Chondrocyte (in vitro differentiated cells): ENCODE measurements at regions not wholly inside any gene's neighbourhood (a gene's known extent, or its start where the extent isn't known, plus 50 kb on each side); places are given as distances from the start of the nearest gene placed in this dataset.

Experiments used
- DNase-seq: peaks from one replicate; pipeline ENCODE4 v3.0.0; 2021; ENCODE audit warnings: mixed read lengths, low spot score
- H3K27ac Mint-ChIP-seq: one replicate; pipeline ENCODE4 v1.8.0; 2021; ENCODE audit warnings: mild to moderate bottlenecking, moderate library complexity, mixed read lengths; ENCODE audit not compliant: unreplicated experiment
- H3K27me3 Mint-ChIP-seq: 2 replicates; pipeline ENCODE4 v1.8.0; 2021; ENCODE audit warnings: low read depth, mixed read lengths
- H3K36me3 Mint-ChIP-seq: 2 replicates; pipeline ENCODE4 v1.8.0; 2021; ENCODE audit warnings: low read depth, mixed read lengths
- H3K4me1 Mint-ChIP-seq: 2 replicates; pipeline ENCODE4 v1.8.0; 2021; ENCODE audit warnings: low read depth, mild to moderate bottlenecking, mixed read lengths
- H3K4me3 Mint-ChIP-seq: one replicate; pipeline ENCODE4 v1.8.0; 2021; ENCODE audit warnings: mild to moderate bottlenecking, moderate library complexity, mixed read lengths; ENCODE audit not compliant: unreplicated experiment
- H3K9me3 Mint-ChIP-seq: 2 replicates; pipeline ENCODE4 v1.8.0; 2021; ENCODE audit warnings: low read depth, mixed read lengths
- TF ChIP-seq, protein P1 (sequence below): fragments of 200-600 bp; sonication (generic); IDR thresholded peaks from 2 replicates; pipeline ENCODE4 v1.5.0; 2021; ENCODE audit warnings: antibody characterized with exemption, mild to moderate bottlenecking, moderate library complexity

DNA sequence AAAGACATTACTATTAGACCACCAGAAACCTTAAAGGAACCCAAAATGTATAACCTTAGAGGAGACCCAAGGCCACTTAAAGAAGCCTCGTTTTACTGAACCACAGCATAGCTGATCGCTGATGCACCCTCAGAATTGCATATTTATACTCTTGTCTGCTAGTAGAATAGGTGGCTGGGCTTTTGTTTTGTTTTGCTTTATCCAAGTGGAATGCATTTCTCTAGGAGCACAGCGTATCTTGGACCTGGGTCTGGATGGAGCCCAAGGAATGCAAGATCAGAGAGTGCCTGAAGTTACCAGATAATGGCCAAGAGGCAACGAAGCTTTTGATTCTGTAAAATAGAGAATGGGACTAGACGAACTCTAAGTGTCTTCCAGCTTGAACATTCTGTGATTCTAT is 129.2 kb upstream of the COL8A1 start:
- H3K36me3 Mint-ChIP-seq, result peaks cover 12% of the 10 kb centered on the region
- H3K9me3 Mint-ChIP-seq, result no peaks in the 10 kb centered on the region
- H3K27ac Mint-ChIP-seq, result peak overlapping the region; percentile 97
- TF ChIP-seq, protein P1, sequence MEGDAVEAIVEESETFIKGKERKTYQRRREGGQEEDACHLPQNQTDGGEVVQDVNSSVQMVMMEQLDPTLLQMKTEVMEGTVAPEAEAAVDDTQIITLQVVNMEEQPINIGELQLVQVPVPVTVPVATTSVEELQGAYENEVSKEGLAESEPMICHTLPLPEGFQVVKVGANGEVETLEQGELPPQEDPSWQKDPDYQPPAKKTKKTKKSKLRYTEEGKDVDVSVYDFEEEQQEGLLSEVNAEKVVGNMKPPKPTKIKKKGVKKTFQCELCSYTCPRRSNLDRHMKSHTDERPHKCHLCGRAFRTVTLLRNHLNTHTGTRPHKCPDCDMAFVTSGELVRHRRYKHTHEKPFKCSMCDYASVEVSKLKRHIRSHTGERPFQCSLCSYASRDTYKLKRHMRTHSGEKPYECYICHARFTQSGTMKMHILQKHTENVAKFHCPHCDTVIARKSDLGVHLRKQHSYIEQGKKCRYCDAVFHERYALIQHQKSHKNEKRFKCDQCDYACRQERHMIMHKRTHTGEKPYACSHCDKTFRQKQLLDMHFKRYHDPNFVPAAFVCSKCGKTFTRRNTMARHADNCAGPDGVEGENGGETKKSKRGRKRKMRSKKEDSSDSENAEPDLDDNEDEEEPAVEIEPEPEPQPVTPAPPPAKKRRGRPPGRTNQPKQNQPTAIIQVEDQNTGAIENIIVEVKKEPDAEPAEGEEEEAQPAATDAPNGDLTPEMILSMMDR, result no peak
- peaks cover 87% of the 10 kb centered on the region for H3K4me1 Mint-ChIP-seq
- peak overlapping the region; percentile 20 for H3K4me3 Mint-ChIP-seq
- no peaks in the 10 kb centered on the region for H3K27me3 Mint-ChIP-seq
- DNase-seq, result no peak

DNA sequence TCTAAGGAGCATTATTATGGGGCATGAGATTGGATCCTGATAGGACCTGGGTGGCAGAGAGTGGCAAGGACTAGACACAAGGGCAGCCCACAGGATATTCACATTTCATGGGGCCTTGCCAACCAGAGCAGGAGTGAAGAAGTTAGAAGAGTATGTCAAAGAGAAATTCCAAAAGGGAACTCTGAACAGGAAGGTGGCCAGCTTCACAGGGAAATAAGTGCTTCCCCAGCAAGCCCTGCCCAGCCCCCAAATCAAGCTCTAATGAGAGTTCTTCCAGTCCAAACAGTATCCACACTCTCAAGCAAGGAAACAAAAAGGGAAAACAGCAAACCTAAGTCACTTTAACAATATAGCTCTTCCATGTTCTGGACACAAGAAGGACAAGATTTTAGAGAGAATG is 130.2 kb upstream of the COL8A1 start:
- H3K4me1 Mint-ChIP-seq, result peaks cover 89% of the 10 kb centered on the region
- H3K36me3 Mint-ChIP-seq, result peaks cover 12% of the 10 kb centered on the region
- H3K4me3 Mint-ChIP-seq, result no peak overlapping the region
- TF ChIP-seq, protein P1, result no peak
- no peaks in the 10 kb centered on the region for H3K27me3 Mint-ChIP-seq
- H3K27ac Mint-ChIP-seq, result peak overlapping the region; percentile 97
- no peaks in the 10 kb centered on the region for H3K9me3 Mint-ChIP-seq
- no peak for DNase-seq

DNA sequence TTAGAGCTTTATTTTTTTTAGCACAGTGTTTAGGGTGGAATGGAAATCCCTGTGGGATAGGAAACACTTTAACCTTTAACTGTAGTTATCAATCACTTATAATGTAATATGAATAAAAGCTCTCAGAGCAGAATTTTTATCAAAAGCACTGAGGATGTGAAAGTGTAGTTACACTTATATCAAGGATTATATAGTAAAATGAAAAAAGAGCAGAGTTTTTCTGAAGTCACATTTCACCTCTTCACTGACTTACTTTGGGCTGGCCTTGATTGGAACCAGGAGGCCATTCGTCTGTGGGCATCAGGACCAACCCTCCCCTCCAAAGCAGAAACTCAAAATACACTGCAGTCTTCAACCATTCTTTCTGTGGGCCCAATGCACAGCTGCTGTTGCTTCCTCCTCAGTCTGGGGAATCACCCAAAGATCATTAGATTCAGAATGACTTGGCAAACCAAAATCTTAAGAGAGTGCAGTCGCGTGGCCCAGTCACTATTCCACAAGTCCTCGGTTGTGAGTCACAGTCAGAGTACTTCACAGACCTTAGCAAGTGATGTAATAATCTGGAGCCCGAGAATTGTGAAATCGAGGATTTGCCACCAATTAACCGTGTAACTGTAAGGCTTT is 132.6 kb upstream of the COL8A1 start:
- no peaks in the 10 kb centered on the region for H3K9me3 Mint-ChIP-seq
- no peaks in the 10 kb centered on the region for H3K27me3 Mint-ChIP-seq
- peaks cover 90% of the 10 kb centered on the region for H3K4me1 Mint-ChIP-seq
- TF ChIP-seq, protein P1, result no peak
- H3K27ac Mint-ChIP-seq, result peak overlapping the region; percentile 91
- H3K4me3 Mint-ChIP-seq, result peak overlapping the region; percentile 29
- DNase-seq, result no peak
- H3K36me3 Mint-ChIP-seq, result peaks cover 6% of the 10 kb centered on the region

DNA sequence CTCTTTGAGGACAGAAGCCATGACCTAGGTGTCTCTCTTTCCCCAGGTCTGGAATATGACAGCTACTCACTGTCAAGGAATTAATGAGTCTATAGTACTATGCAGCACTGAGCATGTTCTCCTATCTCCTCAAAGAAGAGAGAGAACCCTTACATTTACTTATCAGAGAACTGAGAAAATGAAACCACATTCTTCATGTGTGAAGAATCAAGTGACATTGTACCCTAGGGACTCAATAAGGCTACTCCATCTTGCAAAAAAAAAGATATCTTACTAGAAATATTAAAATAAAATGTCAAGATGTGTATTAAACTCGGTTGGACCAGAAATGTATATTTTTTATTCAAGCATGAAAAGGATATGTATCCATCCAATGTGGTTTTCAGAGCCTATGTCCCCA is 133.2 kb upstream of the COL8A1 start:
- peaks cover 90% of the 10 kb centered on the region for H3K4me1 Mint-ChIP-seq
- no peak overlapping the region for H3K4me3 Mint-ChIP-seq
- TF ChIP-seq, protein P1, result no peak
- H3K27ac Mint-ChIP-seq, result peak overlapping the region; percentile 91
- H3K9me3 Mint-ChIP-seq, result no peaks in the 10 kb centered on the region
- no peaks in the 10 kb centered on the region for H3K27me3 Mint-ChIP-seq
- no peak for DNase-seq
- H3K36me3 Mint-ChIP-seq, result peaks cover 6% of the 10 kb centered on the region

DNA sequence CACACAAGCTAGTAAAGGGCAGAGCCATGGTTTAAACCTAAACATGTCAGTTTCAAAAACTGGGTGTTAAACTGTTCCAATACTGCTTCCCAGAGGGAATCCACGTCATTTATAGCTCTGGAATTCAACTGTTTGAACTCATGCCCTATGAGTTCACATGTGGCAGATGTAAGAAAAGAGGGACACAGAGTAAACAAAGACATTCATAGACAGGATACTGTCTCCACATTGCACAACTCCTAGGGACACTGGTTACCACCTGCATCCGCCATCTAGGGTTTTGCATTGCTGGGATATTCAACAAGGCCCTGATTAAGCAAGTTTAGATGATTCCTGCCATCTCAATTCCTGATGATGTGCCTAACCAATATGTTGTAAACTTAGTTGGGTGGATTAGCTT is 134.1 kb upstream of the COL8A1 start:
- no peak for DNase-seq
- peaks cover 90% of the 10 kb centered on the region for H3K4me1 Mint-ChIP-seq
- TF ChIP-seq, protein P1, result no peak
- no peaks in the 10 kb centered on the region for H3K9me3 Mint-ChIP-seq
- no peak overlapping the region for H3K4me3 Mint-ChIP-seq
- H3K27ac Mint-ChIP-seq, result peak overlapping the region; percentile 96
- peaks cover 6% of the 10 kb centered on the region for H3K36me3 Mint-ChIP-seq
- no peaks in the 10 kb centered on the region for H3K27me3 Mint-ChIP-seq
